Gastroesophageal sphincter (tissue), 4 donors: ENCODE measurements at regions not wholly inside any gene's neighbourhood (a gene's known extent, or its start where the extent isn't known, plus 50 kb on each side); places are given as distances from the start of the nearest gene placed in this dataset.

Source experiments
- ATAC-seq: fragments of 150-250 bp; one replicate; pipeline ENCODE4 v1.9.1; 2016; ENCODE audit warnings: mild to moderate bottlenecking, moderate library complexity
- H3K27ac ChIP-seq, 4 donors: fragments of 200-600 bp; sonication (generic) in 3 of 4; 1 replicate in 3 of 4; 2 replicates in 1 of 4; pipeline ENCODE4 v1.5.1; 2016 to 2019
- H3K27me3 ChIP-seq: fragments of 200-600 bp; sonication (generic); one replicate; pipeline ENCODE4 v1.5.1; 2019
- H3K36me3 ChIP-seq, 2 donors: fragments of 200-600 bp; sonication (generic); one replicate each; pipeline ENCODE4 v1.5.1; 2019; ENCODE audit warnings: control low read depth in 1 of 2
- H3K4me1 ChIP-seq, 3 donors: fragments of 200-600 bp; sonication (generic); 1 replicate in 2 of 3; 2 replicates in 1 of 3; pipeline ENCODE4 v1.5.1; 2016 to 2019; ENCODE audit warnings: control low read depth in 2 of 3
- H3K4me3 ChIP-seq, 2 donors: fragments of 200-600 bp; sonication (generic); one replicate each; pipeline ENCODE4 v1.5.1; 2019; ENCODE audit warnings: mild to moderate bottlenecking in 1 of 2, moderate library complexity in 1 of 2
- H3K9me3 ChIP-seq, 3 donors: fragments of 200-600 bp; sonication (generic); one replicate each; pipeline ENCODE4 v1.5.1; 2017 to 2019; ENCODE audit warnings: control low read depth in 2 of 3
- CTCF ChIP-seq, 4 experiments: fragments of 200-600 bp in 2 of 4; fragments of 450-650 bp in 2 of 4; sonication (generic) in 1 of 4; IDR thresholded peaks; one replicate each; pipeline ENCODE4 v1.5.1; 2017 to 2019; ENCODE audit warnings: antibody characterized with exemption in 4 of 4, mild to moderate bottlenecking in 2 of 4, moderate library complexity in 2 of 4
- EP300 ChIP-seq: sonication (generic); formaldehyde crosslinking; IDR thresholded peaks from one replicate; pipeline ENCODE4 v1.6.1; 2017; ENCODE audit warnings: antibody characterized with exemption, mild to moderate bottlenecking
- POLR2A ChIP-seq, 2 donors: fragments of 450-650 bp; IDR thresholded peaks; one replicate each; pipeline ENCODE4 v1.6.1; 2017; ENCODE audit warnings: antibody characterized with exemption in 2 of 2, mild to moderate bottlenecking in 2 of 2, moderate library complexity in 1 of 2
- POLR2AphosphoS5 ChIP-seq: sonication (generic); formaldehyde crosslinking; IDR thresholded peaks from one replicate; pipeline ENCODE4 v1.6.1; 2017; ENCODE audit warnings: antibody characterized with exemption
- WGBS, 2 donors: methylation state at CpG; one replicate each; pipeline ENCODE4 v1.1.5; 2018; ENCODE audit warnings: low coverage in 1 of 2; 5-methylcytosine and 5-hydroxymethylcytosine counted together

GRCh38 chr10:45151467-45152214 lies 150.9 kb downstream of the ZNF22 start:
- no peaks in the 10 kb centered on the region for H3K4me1 ChIP-seq
- no peaks in the 10 kb centered on the region for H3K9me3 ChIP-seq
- no peaks in the 10 kb centered on the region for H3K36me3 ChIP-seq
- H3K27me3 ChIP-seq = no peaks in the 10 kb centered on the region
- H3K27ac ChIP-seq = no peak overlapping the region
- WGBS, 2 donors = 58% methylated on average over 2 of the region's 18 CpGs; no CpG with 5 or more reads in 1 of the 2 donors
- H3K4me3 ChIP-seq = no peak overlapping the region
- ATAC-seq = no peak
- TF ChIP-seq CTCF (IDR thresholded peaks at IDR 0.05) = no peak
- TF ChIP-seq POLR2A (IDR thresholded peaks at IDR 0.05) = no peak

GRCh38 chr10:45152726-45153125 lies 152.0 kb downstream of the ZNF22 start:
- Histone ChIP-seq H3K4me3 (no peak overlapping the region), H3K9me3 (no peaks in the 10 kb centered on the region), H3K27ac (no peak overlapping the region), H3K4me1 (no peaks in the 10 kb centered on the region), H3K36me3 (no peaks in the 10 kb centered on the region), H3K27me3 (no peaks in the 10 kb centered on the region)
- no peak for ATAC-seq
- WGBS, 2 donors = 70 to 81% methylated on average over 3 of the region's 3 CpGs
- TF ChIP-seq POLR2A (IDR thresholded peaks at IDR 0.05) = no peak
- TF ChIP-seq EP300 = no peak
- no peak for TF ChIP-seq POLR2AphosphoS5
- TF ChIP-seq CTCF (IDR thresholded peaks at IDR 0.05) = no peak

- Histone ChIP-seq H3K27ac (no peak overlapping the region), H3K36me3 (no peaks in the 10 kb centered on the region), H3K9me3 (no peaks in the 10 kb centered on the region), H3K4me3 (no peak overlapping the region), H3K4me1 (no peaks in the 10 kb centered on the region), H3K27me3 (no peaks in the 10 kb centered on the region)
- 87% methylated on average over 3 of the region's 3 CpGs; no CpG with 5 or more reads in 1 of the 2 donors for WGBS, 2 donors
- no peak for TF ChIP-seq CTCF (IDR thresholded peaks at IDR 0.05)
- no peak for ATAC-seq
Measured at GRCh38 chr10:45154502-45154901, 153.8 kb downstream of the ZNF22 start.

GRCh38 chr10:45155784-45156183 lies 155.1 kb downstream of the ZNF22 start:
- TF ChIP-seq POLR2A (IDR thresholded peaks at IDR 0.05) = no peak
- TF ChIP-seq CTCF (IDR thresholded peaks at IDR 0.05) = no peak
- WGBS, 2 donors = 94 to 100% methylated on average over 1 to 5 of the region's 5 CpGs
- H3K4me3 ChIP-seq = no peak overlapping the region

GRCh38 chr10:45160271-45160670 lies 155.1 kb downstream of the OR13A1 start:
- no peaks in the 10 kb centered on the region for H3K27me3 ChIP-seq
- H3K4me1 ChIP-seq = no peaks in the 10 kb centered on the region
- H3K4me3 ChIP-seq = no peak overlapping the region
- H3K36me3 ChIP-seq = no peaks in the 10 kb centered on the region
- WGBS, 2 donors = 43 to 45% methylated on average over 1 of the region's 1 CpG
- no peak for ATAC-seq
- no peak for TF ChIP-seq POLR2AphosphoS5
- TF ChIP-seq EP300 = no peak
- no peak for TF ChIP-seq POLR2A (IDR thresholded peaks at IDR 0.05)
- no peak for TF ChIP-seq CTCF (IDR thresholded peaks at IDR 0.05)
- no peaks in the 10 kb centered on the region for H3K9me3 ChIP-seq
- no peak overlapping the region for H3K27ac ChIP-seq

More at GRCh38 chr10:45155784-45156183, 155.1 kb downstream of the ZNF22 start:
- no peaks in the 10 kb centered on the region for H3K9me3 ChIP-seq
- no peak for ATAC-seq
- no peaks in the 10 kb centered on the region for H3K36me3 ChIP-seq
- H3K4me1 ChIP-seq = no peaks in the 10 kb centered on the region
- no peaks in the 10 kb centered on the region for H3K27me3 ChIP-seq
- H3K27ac ChIP-seq = no peak overlapping the region
